HEK293 (cell line): ENCODE measurements at regions not wholly inside any gene's neighbourhood (a gene's known extent, or its start where the extent isn't known, plus 50 kb on each side); places are given as distances from the start of the nearest gene placed in this dataset.

Experiments used
- CTCF ChIA-PET: fragments of 350-600 bp; formaldehyde crosslinking; extraction: SDS; loops from one replicate; lab custom pipeline; 2021; ENCODE audit warnings: antibody characterized with exemption; lab: Yijun Ruan, JAX
- POLR2A ChIA-PET: fragments of 300-600 bp; formaldehyde crosslinking; extraction: SDS; loops from one replicate; lab custom pipeline; 2020; ENCODE audit warnings: antibody characterized with exemption, inconsistent platforms; lab: Yijun Ruan, JAX
- H3K27ac ChIP-seq: fragments of 200-500 bp; sonication (Bioruptor generic); 2 replicates; pipeline ENCODE4 v1.5.1; 2014; ENCODE audit warnings: low read depth, low read length, control low read depth, inconsistent platforms; ENCODE audit errors: extremely low read depth
- H3K36me3 ChIP-seq, 2 experiments: fragments of 200-500 bp in 1 of 2; sonication (Bioruptor generic) in 1 of 2; 1 replicate in 1 of 2; 2 replicates in 1 of 2; pipeline ENCODE4 v1.5.1; 2014 to 2017; ENCODE audit warnings: inconsistent platforms in 2 of 2, low read length in 2 of 2; ENCODE audit not compliant: control insufficient read depth in 2 of 2, insufficient read depth in 1 of 2
- H3K4me1 ChIP-seq: fragments of 200-500 bp; sonication (Bioruptor generic); 2 replicates; pipeline ENCODE4 v1.5.1; 2014; ENCODE audit warnings: mild to moderate bottlenecking, low read length, inconsistent platforms; ENCODE audit not compliant: control insufficient read depth, insufficient read depth
- H3K4me3 ChIP-seq: 2 replicates; pipeline ENCODE4 v1.5.1; 2011; ENCODE audit warnings: low read depth, mild to moderate bottlenecking, control low read depth, low read length, moderate library complexity
- H3K9me3 ChIP-seq: fragments of 200-500 bp; sonication (Bioruptor generic); 2 replicates; pipeline ENCODE4 v1.5.1; 2014; ENCODE audit warnings: low read depth, low read length, inconsistent platforms; ENCODE audit not compliant: control insufficient read depth, insufficient read depth
- GLIS1 ChIP-seq: fragments of 450-650 bp; formaldehyde crosslinking; IDR thresholded peaks from 2 replicates; pipeline ENCODE4 v1.5.1; 2016; ENCODE audit warnings: missing biosample characterization, missing genetic modification characterization
- KLF1 ChIP-seq: fragments of 450-650 bp; formaldehyde crosslinking; IDR thresholded peaks from 2 replicates; pipeline ENCODE4 v1.5.1; 2016; ENCODE audit warnings: missing biosample characterization, missing genetic modification characterization
- KLF8 ChIP-seq: fragments of 450-650 bp; formaldehyde crosslinking; IDR thresholded peaks from 2 replicates; pipeline ENCODE4 v1.5.1; 2016; ENCODE audit warnings: missing biosample characterization, missing genetic modification characterization
- PATZ1 ChIP-seq: fragments of 450-650 bp; formaldehyde crosslinking; IDR thresholded peaks from 2 replicates; pipeline ENCODE4 v1.5.1; 2016; ENCODE audit warnings: missing biosample characterization, missing genetic modification characterization
- SALL2 ChIP-seq: fragments of 450-650 bp; formaldehyde crosslinking; IDR thresholded peaks from 2 replicates; pipeline ENCODE4 v1.5.0; 2017; ENCODE audit warnings: missing biosample characterization, mild to moderate bottlenecking, missing genetic modification characterization, borderline replicate concordance
- ZBTB8A ChIP-seq: fragments of 450-650 bp; formaldehyde crosslinking; IDR thresholded peaks from 2 replicates; pipeline ENCODE4 v1.5.1; 2016; ENCODE audit warnings: missing biosample characterization, missing genetic modification characterization
- ZFP37 ChIP-seq: fragments of 450-650 bp; formaldehyde crosslinking; IDR thresholded peaks from 2 replicates; pipeline ENCODE4 v1.5.1; 2016; ENCODE audit warnings: missing biosample characterization, missing genetic modification characterization
- ZNF132 ChIP-seq: fragments of 450-650 bp; formaldehyde crosslinking; IDR thresholded peaks from 2 replicates; pipeline ENCODE4 v1.5.1; 2017; ENCODE audit warnings: missing biosample characterization, missing genetic modification characterization, borderline replicate concordance
- ZNF221 ChIP-seq: fragments of 450-650 bp; formaldehyde crosslinking; IDR thresholded peaks from 2 replicates; pipeline ENCODE4 v1.5.1; 2017; ENCODE audit warnings: missing biosample characterization, missing genetic modification characterization, borderline replicate concordance
- ZNF354C ChIP-seq: fragments of 450-650 bp; formaldehyde crosslinking; IDR thresholded peaks from 2 replicates; pipeline ENCODE4 v1.5.1; 2016; ENCODE audit warnings: missing biosample characterization, missing genetic modification characterization, low read depth, borderline replicate concordance
- ZNF558 ChIP-seq: fragments of 450-650 bp; formaldehyde crosslinking; IDR thresholded peaks from 2 replicates; pipeline ENCODE4 v1.5.1; 2016; ENCODE audit warnings: missing biosample characterization, missing genetic modification characterization
- ZNF639 ChIP-seq: fragments of 450-650 bp; formaldehyde crosslinking; IDR thresholded peaks from 2 replicates; pipeline ENCODE4 v1.5.1; 2016; ENCODE audit warnings: missing biosample characterization, missing genetic modification characterization
- ZNF785 ChIP-seq: fragments of 450-650 bp; formaldehyde crosslinking; IDR thresholded peaks from 2 replicates; pipeline ENCODE4 v1.5.1; 2016; ENCODE audit warnings: missing biosample characterization, missing genetic modification characterization
- TF ChIP-seq, protein P1 (sequence below): fragments of 450-650 bp; formaldehyde crosslinking; IDR thresholded peaks from 2 replicates; pipeline ENCODE4 v1.5.1; 2016; ENCODE audit warnings: missing biosample characterization, missing genetic modification characterization
- TF ChIP-seq, protein P2 (sequence below): fragments of 450-650 bp; formaldehyde crosslinking; IDR thresholded peaks from 2 replicates; pipeline ENCODE4 v1.5.1; 2017; ENCODE audit warnings: missing biosample characterization, missing genetic modification characterization
- TF ChIP-seq, protein P3 (sequence below): fragments of 450-650 bp; formaldehyde crosslinking; IDR thresholded peaks from 2 replicates; pipeline ENCODE4 v1.5.0; 2017; ENCODE audit warnings: missing biosample characterization, missing genetic modification characterization, borderline replicate concordance

DNA sequence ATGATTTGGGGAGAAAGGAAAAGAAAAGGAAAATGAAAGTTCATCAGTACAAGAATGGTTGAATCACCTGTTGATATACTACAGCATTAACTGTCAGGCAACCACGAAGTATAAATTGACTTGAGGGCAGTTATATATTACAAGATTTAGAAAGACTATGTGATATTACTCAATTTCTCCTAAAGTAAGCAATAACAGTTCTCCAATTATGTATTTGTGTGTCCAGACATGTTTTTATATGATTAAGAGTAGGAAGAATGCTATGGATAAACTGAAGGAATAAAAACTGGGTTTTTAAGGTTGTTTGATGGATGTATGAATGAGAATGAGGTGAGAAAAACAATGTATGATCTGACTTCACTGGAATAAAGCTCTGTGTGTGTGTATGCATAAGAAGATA, 2234.4 kb downstream of the ARAP2 start (continued):
- TF ChIP-seq, protein P1, sequence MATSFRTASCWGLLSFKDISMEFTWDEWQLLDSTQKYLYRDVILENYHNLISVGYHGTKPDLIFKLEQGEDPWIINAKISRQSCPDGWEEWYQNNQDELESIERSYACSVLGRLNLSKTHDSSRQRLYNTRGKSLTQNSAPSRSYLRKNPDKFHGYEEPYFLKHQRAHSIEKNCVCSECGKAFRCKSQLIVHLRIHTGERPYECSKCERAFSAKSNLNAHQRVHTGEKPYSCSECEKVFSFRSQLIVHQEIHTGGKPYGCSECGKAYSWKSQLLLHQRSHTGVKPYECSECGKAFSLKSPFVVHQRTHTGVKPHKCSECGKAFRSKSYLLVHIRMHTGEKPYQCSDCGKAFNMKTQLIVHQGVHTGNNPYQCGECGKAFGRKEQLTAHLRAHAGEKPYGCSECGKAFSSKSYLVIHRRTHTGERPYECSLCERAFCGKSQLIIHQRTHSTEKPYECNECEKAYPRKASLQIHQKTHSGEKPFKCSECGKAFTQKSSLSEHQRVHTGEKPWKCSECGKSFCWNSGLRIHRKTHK = no peak

GRCh38 chr4:34010751-34011519, 2233.4 kb downstream of the ARAP2 start:
- Histone ChIP-seq H3K4me1 (no peaks in the 10 kb centered on the region), H3K4me3 (no peak overlapping the region), H3K9me3 (no peaks in the 10 kb centered on the region), H3K36me3 (no peaks in the 10 kb centered on the region), H3K27ac (no peak overlapping the region)
- TF ChIP-seq KLF8 (tag by site-specific recombination) (no peak), ZFP37 (tag by site-specific recombination) (no peak), ZNF558 (tag by site-specific recombination) (no peak), ZNF354C (tag by site-specific recombination) (no peak), ZNF639 (tag by site-specific recombination) (no peak), ZNF785 (tag by site-specific recombination) (no peak), ZNF221 (tag by site-specific recombination) (no peak), SALL2 (tag by site-specific recombination) (no peak), ZNF132 (no peak), ZBTB8A (tag by site-specific recombination) (no peak), GLIS1 (tag by site-specific recombination) (no peak), KLF1 (no peak), PATZ1 (no peak)
- TF ChIP-seq, protein P2, sequence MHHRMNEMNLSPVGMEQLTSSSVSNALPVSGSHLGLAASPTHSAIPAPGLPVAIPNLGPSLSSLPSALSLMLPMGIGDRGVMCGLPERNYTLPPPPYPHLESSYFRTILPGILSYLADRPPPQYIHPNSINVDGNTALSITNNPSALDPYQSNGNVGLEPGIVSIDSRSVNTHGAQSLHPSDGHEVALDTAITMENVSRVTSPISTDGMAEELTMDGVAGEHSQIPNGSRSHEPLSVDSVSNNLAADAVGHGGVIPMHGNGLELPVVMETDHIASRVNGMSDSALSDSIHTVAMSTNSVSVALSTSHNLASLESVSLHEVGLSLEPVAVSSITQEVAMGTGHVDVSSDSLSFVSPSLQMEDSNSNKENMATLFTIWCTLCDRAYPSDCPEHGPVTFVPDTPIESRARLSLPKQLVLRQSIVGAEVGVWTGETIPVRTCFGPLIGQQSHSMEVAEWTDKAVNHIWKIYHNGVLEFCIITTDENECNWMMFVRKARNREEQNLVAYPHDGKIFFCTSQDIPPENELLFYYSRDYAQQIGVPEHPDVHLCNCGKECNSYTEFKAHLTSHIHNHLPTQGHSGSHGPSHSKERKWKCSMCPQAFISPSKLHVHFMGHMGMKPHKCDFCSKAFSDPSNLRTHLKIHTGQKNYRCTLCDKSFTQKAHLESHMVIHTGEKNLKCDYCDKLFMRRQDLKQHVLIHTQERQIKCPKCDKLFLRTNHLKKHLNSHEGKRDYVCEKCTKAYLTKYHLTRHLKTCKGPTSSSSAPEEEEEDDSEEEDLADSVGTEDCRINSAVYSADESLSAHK (tag by site-specific recombination) = no peak
- TF ChIP-seq, protein P3, sequence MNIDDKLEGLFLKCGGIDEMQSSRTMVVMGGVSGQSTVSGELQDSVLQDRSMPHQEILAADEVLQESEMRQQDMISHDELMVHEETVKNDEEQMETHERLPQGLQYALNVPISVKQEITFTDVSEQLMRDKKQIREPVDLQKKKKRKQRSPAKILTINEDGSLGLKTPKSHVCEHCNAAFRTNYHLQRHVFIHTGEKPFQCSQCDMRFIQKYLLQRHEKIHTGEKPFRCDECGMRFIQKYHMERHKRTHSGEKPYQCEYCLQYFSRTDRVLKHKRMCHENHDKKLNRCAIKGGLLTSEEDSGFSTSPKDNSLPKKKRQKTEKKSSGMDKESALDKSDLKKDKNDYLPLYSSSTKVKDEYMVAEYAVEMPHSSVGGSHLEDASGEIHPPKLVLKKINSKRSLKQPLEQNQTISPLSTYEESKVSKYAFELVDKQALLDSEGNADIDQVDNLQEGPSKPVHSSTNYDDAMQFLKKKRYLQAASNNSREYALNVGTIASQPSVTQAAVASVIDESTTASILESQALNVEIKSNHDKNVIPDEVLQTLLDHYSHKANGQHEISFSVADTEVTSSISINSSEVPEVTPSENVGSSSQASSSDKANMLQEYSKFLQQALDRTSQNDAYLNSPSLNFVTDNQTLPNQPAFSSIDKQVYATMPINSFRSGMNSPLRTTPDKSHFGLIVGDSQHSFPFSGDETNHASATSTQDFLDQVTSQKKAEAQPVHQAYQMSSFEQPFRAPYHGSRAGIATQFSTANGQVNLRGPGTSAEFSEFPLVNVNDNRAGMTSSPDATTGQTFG (tag by site-specific recombination) = no peak
- POLR2A ChIA-PET = no interaction called here
- CTCF ChIA-PET = no interaction called here
